ENCODE measurements at regions not wholly inside any gene's neighbourhood (a gene's known extent, or its start where the extent isn't known, plus 50 kb on each side); places are given as distances from the start of the nearest gene placed in this dataset.

GRCh38 chr6:66396549-66396948 is 689.5 kb upstream of the EYS start:
- no peaks in the 10 kb centered on the region for H3K36me3 ChIP-seq (ENCODE audit: control insufficient read depth, insufficient read depth, low read length)
- H2AFZ ChIP-seq = no peak overlapping the region
- H3K4me2 ChIP-seq (ENCODE audit: low read length) = no peak overlapping the region
- H3K27ac ChIP-seq = no peak overlapping the region
- no peak overlapping the region for H3K4me3 ChIP-seq (ENCODE audit: low read depth, low read length)
- H3K4me1 ChIP-seq = no peaks in the 10 kb centered on the region
- H3K9ac ChIP-seq = no peak overlapping the region
- H3K27me3 ChIP-seq (ENCODE audit: control insufficient read depth, insufficient read depth, low read length) = no peaks in the 10 kb centered on the region
- no peaks in the 10 kb centered on the region for H3K79me2 ChIP-seq
- no peaks in the 10 kb centered on the region for H3K9me3 ChIP-seq (ENCODE audit: control insufficient read depth, low read length)
- TF ChIP-seq, protein P1, sequence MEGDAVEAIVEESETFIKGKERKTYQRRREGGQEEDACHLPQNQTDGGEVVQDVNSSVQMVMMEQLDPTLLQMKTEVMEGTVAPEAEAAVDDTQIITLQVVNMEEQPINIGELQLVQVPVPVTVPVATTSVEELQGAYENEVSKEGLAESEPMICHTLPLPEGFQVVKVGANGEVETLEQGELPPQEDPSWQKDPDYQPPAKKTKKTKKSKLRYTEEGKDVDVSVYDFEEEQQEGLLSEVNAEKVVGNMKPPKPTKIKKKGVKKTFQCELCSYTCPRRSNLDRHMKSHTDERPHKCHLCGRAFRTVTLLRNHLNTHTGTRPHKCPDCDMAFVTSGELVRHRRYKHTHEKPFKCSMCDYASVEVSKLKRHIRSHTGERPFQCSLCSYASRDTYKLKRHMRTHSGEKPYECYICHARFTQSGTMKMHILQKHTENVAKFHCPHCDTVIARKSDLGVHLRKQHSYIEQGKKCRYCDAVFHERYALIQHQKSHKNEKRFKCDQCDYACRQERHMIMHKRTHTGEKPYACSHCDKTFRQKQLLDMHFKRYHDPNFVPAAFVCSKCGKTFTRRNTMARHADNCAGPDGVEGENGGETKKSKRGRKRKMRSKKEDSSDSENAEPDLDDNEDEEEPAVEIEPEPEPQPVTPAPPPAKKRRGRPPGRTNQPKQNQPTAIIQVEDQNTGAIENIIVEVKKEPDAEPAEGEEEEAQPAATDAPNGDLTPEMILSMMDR (IDR thresholded peaks at IDR 0.05) = no peak

GRCh38 chr6:66396145-66396544 is 689.1 kb upstream of the EYS start:
- Histone ChIP-seq H3K27ac (no peak overlapping the region), H3K36me3 (ENCODE audit: control insufficient read depth, insufficient read depth, low read length) (no peaks in the 10 kb centered on the region), H3K4me2 (ENCODE audit: low read length) (no peak overlapping the region), H3K27me3 (ENCODE audit: control insufficient read depth, insufficient read depth, low read length) (no peaks in the 10 kb centered on the region), H2AFZ (no peak overlapping the region), H3K9ac (no peak overlapping the region), H3K79me2 (no peaks in the 10 kb centered on the region), H3K9me3 (ENCODE audit: control insufficient read depth, low read length) (no peaks in the 10 kb centered on the region), H3K4me1 (no peaks in the 10 kb centered on the region), H3K4me3 (ENCODE audit: low read depth, low read length) (no peak overlapping the region)
- TF ChIP-seq, protein P1 (IDR thresholded peaks at IDR 0.05) = no peak

GRCh38 chr6:66390393-66390792 is 683.4 kb upstream of the EYS start:
- Histone ChIP-seq H3K27ac (no peak overlapping the region), H3K4me2 (ENCODE audit: low read length) (no peak overlapping the region), H3K79me2 (no peaks in the 10 kb centered on the region), H2AFZ (no peak overlapping the region), H3K4me3 (ENCODE audit: low read depth, low read length) (no peak overlapping the region), H3K4me1 (no peaks in the 10 kb centered on the region), H3K9me3 (ENCODE audit: control insufficient read depth, low read length) (no peaks in the 10 kb centered on the region), H3K36me3 (ENCODE audit: control insufficient read depth, insufficient read depth, low read length) (no peaks in the 10 kb centered on the region), H3K9ac (no peak overlapping the region), H3K27me3 (ENCODE audit: control insufficient read depth, insufficient read depth, low read length) (no peaks in the 10 kb centered on the region)
- TF ChIP-seq, protein P1 (IDR thresholded peaks at IDR 0.05) = no peak

GRCh38 chr6:66376001-66376400 is 669.0 kb upstream of the EYS start:
- Histone ChIP-seq H2AFZ (no peak overlapping the region), H3K9ac (no peak overlapping the region), H3K36me3 (ENCODE audit: control insufficient read depth, insufficient read depth, low read length) (no peaks in the 10 kb centered on the region), H3K4me3 (ENCODE audit: low read depth, low read length) (no peak overlapping the region), H3K27ac (no peak overlapping the region), H3K79me2 (no peaks in the 10 kb centered on the region), H3K27me3 (ENCODE audit: control insufficient read depth, insufficient read depth, low read length) (no peaks in the 10 kb centered on the region), H3K4me1 (no peaks in the 10 kb centered on the region), H3K9me3 (ENCODE audit: control insufficient read depth, low read length) (peaks cover 5% of the 10 kb centered on the region), H3K4me2 (ENCODE audit: low read length) (no peak overlapping the region)
- TF ChIP-seq, protein P1 (IDR thresholded peaks at IDR 0.05) = no peak

GRCh38 chr6:66369407-66369806 is 662.4 kb upstream of the EYS start:
- Histone ChIP-seq H3K4me3 (ENCODE audit: low read depth, low read length) (no peak overlapping the region), H3K27me3 (ENCODE audit: control insufficient read depth, insufficient read depth, low read length) (no peaks in the 10 kb centered on the region), H3K9me3 (ENCODE audit: control insufficient read depth, low read length) (peaks cover 5% of the 10 kb centered on the region), H3K9ac (no peak overlapping the region), H2AFZ (no peak overlapping the region), H3K36me3 (ENCODE audit: control insufficient read depth, insufficient read depth, low read length) (no peaks in the 10 kb centered on the region), H3K79me2 (no peaks in the 10 kb centered on the region), H3K4me1 (no peaks in the 10 kb centered on the region), H3K4me2 (ENCODE audit: low read length) (no peak overlapping the region), H3K27ac (no peak overlapping the region)
- TF ChIP-seq, protein P1 (IDR thresholded peaks at IDR 0.05) = no peak
